GM04504 (cell line): ENCODE measurements at regions not wholly inside any gene's neighbourhood (a gene's known extent, or its start where the extent isn't known, plus 50 kb on each side); places are given as distances from the start of the nearest gene placed in this dataset.
"Not testable (repeated sequence)": the region's sequence is repeated elsewhere in the genome, so short reads cannot be mapped to it uniquely, and the experiment has no call there.

Experiments
- DNase-seq: peaks from one replicate; pipeline ENCODE4 v3.0.0-alpha.2; 2012; ENCODE audit warnings: low read depth

DNA sequence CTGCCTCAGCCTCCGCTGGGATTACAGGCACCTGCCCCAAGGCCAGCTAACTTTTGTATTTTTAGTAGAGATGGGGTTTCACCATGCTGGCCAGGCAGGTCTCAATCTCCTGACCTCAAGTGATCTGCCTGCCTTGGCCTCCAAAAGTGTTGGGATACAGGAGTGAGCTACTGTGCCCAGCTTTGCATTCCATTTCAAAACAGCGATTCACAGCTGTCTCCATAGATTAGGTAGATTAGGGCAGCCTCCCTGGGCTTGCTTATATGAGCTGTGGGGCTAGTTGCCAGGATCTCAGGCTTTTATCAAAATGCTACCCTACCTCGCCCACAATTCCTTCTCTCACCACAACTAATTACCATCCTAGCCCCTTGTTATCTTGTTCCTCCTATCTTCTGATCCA lies 176.4 kb upstream of the ZKSCAN2 start:
- DNase-seq, result no peak

DNA sequence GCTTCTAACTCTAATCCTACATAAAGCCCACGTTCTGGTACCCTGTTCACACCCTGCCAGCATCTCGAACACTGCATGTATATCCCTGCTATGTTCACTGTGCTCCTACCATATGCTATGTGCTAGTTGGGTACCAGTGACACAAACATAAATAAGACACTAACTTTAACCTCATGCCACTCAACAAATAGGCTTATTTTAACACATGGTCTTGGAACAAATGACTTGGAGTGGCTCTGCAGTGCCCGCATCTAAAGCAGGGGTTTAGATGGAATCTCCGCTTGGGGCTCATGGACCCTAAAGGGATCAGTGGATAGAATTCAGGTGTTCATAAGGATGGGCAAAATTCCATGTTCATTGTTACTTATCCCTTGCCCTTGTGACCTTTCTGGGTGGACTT lies 175.7 kb upstream of the ZKSCAN2 start:
- DNase-seq, result no peak

DNA sequence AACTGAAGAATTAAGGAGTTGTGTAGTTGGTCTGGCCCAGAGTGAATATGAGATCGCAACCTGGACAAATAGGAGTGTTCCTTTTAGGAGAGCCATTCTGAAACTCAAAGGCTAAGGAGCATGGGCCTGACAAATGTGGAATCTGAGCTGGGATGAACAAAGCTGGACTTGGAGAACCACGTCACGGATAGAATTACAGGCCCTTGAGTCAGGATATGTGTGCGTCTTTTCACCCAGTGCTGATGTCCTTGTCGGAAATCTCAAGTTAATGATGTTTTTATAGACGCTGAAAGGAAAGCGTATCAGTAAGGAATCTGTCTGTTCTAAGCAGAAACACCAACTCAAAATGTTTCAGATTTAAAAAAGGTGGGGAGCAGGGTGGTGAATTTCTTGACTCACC lies 173.8 kb upstream of the ZKSCAN2 start:
- no peak for DNase-seq

DNA sequence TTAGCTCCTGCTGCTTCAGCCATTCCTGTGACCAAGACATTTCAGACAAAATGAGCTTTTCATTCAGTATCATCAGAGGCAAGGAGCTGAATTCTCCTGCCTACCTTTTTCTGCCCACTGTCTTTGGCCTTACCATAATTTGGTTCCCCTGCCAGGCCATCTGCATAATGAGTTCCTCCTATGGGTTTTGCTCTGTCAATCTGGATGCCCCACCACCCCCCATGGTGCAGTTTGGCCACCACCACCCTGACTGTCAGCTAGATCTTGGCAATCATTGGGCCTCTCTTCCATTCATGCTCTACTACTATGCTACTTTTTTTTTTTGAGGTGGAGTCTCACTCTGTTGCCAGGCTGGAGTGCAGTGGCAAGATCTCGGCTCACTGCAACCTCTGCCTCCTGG lies 169.2 kb upstream of the ZKSCAN2 start:
- no peak for DNase-seq

DNA sequence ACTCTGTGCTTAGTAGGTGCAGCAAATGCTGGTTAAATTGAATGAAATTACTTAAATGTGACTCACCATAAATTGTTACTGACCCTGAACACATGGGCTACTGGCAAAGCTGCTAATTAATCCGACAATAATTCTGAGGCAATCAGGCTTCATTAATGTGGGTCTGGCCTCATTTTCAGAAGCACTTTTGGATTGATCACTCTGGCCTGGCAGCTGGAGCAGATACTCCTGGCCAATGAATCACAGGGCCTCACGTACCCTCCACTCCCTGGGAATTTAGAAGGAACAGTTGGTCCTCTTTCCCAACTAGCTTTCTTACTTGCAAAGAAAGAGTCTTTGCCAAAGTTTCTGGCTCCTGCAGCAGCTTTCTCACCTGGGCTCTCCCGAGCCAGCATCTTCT lies 162.0 kb upstream of the ZKSCAN2 start:
- DNase-seq, result no peak

DNA sequence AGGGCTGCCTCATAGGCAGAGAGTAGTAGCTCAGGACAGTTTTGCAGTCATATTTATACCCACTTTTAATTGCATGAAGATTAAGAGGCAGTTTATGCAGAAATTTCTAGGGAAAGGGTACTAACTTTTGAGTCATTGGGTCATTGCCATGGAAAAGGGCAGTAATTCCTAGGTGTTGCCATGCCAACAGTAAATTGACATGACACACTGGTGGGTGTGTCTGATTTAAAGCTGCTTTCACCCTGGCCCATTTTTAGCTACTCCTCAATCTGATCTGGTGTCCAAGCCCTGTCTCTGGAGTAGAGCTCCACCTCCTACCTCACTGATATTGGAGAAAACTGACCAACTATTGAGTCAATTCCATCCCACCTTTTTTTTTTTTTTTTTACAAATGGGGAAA lies 161.5 kb upstream of the ZKSCAN2 start:
- DNase-seq, result no peak

DNA sequence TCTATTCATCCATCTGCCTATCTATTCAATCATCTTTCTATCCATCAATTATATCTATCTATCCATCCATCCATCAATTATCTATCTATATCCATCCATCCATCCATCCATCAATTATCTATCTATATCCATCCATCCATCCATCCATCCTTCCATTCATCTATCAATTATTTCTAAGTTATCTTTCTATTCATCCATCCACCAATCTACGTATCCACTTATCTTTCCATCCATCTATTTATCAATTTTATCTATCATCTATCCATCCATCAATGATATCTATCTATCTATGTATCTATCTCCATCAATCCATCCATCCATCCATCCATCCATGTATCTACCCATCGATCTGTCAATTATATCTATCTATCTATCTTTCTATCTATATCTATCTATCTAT lies 158.4 kb upstream of the ZKSCAN2 start:
- no peak for DNase-seq

DNA sequence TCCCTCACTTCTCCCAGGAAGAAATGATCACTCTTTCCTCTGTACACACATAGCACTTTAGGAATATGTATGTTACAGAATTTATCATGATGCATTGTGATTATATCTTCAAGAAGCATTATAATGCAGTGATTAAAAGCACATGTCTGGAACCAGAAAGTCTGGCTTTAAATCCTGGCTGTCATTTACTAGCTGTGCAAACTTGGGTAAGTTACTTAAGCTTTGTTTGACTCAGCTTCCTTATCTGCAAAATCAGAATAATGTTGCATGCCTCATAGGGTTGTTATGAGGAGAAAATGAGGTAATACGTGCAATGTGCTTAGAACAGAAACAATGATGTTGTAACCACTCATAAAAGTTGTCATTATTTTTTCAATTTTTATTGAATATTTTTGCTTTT lies 156.3 kb upstream of the ZKSCAN2 start:
- DNase-seq, result no peak

DNA sequence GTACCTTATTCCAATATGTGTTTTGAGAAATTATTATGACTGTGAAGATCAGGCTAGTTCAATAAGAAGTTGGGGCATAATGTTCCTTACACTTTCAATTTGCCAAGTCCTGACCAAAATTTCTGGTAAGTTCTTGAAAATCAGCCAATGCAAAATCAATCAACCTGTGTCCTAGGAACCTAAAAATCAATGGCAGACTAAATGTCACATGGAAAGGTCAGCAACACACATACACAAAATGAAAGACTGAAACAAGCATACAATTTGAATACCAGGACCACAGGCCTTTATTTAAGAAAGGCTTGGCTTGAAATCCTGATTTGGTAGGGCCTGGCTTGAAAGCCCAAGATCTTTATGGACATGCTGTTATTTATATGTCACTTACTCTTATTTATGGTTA lies 155.5 kb upstream of the ZKSCAN2 start:
- DNase-seq, result no peak

DNA sequence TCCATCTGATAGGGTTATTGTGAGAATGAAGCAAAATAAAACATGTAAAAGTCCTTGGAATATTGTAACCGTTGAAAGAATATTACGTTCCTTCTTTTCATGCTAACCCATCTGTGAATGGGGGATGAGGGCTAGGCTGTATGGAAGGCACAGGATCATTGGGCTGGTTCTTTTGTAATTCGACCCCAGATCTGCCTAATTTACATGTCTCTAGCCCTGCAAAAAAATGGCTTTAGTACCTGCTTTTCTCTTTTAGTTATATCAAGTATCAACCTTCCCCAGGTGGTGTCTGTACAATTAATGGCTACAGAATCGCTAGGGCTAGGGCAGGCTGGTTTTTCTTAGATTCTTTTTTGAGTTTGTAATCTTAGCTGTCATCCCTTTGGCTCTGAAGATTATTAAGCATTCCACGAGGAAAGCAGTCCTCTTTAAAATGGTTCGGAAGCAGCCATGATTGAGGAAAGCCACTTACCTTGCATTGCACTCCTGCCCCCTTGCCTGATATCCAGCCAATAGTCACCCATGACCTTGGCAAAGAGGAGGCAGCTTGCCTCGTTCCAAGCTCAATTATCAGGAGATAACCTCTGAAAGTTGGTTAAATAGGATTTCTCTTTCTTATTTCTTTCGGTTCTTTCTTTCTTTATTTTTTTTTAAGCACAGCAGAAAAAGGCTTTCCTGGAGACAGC lies 153.9 kb upstream of the ZKSCAN2 start:
- no peak for DNase-seq

DNA sequence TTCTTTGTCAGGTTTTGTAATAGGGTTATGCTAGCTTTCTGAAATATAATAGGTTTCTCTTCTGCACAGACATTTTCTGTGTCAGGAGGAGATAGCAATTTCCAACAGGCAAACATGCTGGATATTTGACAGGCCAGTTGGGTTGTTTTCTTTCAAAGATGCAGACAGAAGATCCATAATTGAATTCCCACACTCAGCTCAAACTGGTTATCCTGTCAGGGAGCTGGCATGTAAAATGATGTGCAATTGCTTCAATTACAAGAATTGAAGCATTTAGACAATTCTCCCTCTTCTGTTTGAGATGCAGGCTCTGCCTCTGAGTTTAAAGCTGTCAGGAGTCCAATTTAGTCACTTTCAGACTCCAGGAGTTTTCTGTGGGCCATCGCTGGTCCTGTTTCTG lies 146.2 kb upstream of the ZKSCAN2 start:
- DNase-seq, result no peak

DNA sequence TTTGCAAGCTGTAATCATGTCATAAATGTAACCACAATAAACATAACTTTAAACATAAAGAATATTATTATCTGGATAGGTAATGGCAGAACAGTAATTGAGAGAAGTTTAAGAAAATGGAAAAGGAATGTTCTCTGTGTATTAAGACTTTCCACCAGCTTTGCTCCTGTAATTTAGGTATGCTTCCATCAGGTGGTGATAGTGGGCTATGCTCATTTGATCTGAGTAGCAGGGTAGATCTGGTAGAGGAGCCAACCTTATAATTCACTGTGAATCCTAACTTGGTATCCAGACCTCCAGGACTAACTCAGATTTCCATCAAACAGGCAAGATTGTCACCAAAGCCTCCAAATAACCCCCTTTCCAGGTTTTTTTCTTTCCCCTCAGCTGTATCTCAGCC lies 137.9 kb upstream of the ZKSCAN2 start:
- no peak for DNase-seq

DNA sequence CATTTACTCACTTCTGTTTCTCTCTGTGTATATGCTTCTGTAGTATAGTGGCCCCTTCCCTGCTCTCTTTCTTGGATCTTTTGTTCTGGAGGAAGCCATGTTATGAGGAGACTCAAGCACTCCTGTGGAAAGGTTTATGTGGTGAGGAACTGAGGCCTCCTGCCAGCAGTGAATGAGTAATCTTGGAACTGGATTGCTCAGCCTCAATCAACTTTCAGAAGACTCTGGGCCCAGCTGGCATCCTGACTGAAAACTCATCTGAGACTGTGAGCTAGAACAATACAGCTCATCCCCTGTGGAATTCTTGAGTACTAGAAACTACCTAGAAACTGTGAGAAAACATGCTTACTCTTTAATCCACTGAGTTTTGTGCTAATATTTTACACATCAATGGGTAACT lies 133.1 kb upstream of the ZKSCAN2 start:
- no peak for DNase-seq

DNA sequence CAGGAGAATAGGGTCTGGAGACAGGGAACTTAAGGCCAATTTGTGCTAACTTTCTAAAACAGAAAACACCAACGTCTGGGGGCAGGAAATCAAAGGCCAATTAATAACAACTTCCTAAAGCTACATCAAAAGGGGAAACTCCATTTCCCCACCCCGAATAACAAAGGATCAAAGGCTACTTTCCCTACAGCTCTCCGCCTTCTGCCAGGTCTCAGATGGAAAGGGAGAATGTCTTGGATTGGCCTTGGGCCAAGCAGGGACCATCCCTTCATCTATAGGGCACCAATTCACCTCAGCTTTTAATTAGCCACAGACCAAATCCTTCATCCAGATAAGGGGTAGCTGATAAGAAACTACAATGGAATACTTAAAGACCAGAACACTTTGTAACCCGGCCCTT lies 116.9 kb upstream of the ZKSCAN2 start:
- no peak for DNase-seq

DNA sequence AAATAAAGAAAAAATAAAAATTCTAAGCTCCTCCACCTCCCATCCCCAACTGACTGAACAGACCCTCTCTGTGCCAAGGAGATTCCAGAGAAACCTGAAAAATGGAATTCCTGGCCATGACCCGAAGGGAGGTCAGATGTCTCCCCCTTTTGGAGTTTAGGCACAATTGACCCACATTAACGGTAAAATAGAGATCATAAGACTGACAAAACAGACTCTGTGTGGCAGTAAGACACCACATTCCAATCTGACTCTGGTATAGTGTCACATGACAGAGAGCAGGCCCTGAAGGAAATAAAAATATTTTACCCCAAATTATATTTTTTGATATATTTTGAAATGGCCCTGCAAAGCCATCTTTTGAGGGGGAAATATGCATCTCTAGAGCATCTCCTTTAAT lies 115.1 kb upstream of the ZKSCAN2 start:
- no peak for DNase-seq

DNA sequence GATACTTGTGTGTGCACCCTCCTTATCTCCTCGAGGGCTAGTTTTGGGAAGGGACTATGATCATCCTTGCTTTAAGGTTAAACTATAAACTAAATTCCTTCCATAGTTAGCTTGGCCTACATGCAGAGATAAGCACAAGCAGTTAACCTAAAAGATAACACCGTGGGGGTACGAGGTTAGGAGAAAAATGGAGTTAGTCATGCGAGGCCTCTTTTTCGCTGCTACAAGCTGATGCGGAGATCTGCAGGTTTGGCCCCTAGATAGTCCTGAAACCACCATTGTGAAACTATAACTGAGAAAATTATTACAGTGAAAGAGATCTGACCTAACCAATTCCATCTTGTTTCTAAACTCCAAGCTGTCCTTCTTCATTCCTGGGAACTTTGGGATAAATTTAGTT lies 113.7 kb upstream of the ZKSCAN2 start:
- no peak for DNase-seq

DNA sequence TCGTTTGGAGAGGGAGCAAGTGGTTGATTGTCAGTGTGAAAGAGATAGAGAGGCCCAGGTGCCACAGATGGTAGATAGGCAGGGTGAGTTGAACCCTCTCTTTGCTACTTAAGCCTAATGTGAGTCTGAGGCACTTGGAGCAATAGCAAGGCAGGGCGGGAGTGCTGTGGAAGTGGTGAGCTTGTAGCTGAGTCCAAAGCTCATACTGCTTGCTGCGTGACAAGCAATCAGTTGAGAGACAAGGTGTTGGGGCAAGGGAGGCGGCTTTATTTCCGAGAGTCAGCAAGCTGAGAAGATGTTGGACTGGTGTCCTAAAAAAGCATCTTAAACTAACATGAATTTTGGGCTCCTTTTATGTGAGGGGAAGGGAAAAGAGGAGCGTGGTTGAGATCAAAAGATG lies 112.9 kb upstream of the ZKSCAN2 start:
- no peak for DNase-seq

DNA sequence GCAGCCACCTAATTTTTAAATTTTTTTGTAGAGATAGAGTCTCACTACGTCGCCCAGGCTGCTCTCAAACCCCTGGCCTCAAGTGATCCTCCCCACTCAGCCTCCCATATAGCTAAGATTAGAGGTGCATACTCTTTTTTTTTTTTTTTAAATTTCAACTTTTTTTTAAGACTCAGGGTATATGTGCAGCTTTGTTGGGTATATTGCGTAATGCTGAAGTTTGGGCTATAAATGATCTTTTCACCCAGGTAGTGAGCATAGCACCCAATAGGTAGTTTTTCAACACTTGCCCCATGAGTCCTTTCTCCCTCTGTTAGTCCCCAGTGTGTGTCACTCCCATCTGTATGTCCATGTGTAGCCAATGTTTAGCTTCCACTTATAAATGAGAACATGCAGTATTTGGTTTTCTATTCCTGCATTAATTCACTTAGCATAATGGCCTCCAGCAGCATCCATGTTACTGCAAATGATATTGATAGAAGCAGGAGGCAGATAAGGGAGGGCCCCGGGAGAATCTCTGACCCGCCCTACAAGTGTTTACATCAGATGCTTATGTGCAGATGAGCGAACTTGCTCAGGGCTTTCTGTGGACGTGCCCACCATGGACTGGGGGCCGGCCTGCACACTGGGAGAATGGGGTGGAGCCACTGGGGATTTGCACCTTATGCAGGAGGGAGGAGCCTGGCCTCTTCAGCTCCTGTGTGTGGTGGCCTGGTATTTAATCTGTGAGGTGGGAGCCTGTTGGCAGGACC lies 110.3 kb upstream of the ZKSCAN2 start:
- DNase-seq, result no peak

DNA sequence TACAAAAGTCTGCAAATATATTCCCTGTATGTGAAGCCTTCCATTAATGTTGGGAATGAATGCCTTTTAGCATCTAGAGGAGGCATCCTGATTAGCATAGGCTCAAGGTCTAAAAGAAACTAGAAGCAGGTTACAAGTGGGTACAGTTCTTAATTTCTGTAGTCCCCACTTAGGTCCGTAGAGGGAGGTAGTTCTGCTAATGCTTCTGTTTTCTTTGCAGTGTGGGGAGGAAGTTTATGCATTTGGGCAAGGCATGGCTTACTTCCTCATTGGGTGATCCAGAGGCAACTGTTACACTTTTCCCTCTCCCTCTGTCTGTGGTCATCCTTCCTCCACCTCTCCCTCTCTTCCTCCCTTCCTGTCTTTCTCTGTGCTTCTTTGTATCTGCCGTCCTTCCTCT lies 108.4 kb upstream of the ZKSCAN2 start:
- DNase-seq, result no peak

DNA sequence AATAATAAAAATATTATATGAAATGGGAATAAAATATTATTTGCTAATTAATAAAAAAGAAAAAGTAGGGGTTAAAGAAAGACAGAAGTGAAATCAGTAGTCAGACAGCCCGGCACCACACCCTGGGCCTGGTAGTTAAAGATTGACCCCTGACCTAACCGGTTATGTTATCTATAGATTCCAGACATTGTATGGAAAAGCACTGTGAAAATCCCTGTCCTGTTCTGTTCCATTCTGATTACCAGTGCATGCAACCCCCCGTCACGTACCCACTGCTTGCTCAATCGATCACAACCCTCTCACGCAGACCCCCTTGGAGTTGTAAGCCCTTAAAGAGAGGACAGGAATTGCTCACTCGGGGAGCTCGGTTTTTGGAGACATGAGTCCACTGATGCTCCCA lies 101.9 kb upstream of the ZKSCAN2 start:
- DNase-seq, result not testable (repeated sequence)

DNA sequence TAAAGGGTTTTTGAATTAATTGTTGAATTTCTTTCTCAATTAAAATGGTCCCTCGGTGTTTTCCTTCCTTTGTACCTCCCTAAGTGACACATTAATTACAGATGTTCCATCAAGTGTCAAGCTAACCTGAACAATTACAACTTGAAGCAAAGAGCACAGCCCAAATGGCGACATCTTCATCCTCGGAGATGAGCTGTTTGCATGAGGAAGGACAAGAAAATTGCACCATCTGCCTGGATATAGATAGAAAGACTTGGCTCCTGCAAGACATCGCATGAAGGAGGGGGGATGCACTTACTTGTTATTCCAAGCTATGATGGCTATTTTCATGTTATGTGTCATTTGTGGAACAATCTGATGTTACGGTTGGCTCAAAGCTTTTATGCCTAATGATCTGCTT lies 86.4 kb upstream of the ZKSCAN2 start:
- no peak for DNase-seq

DNA sequence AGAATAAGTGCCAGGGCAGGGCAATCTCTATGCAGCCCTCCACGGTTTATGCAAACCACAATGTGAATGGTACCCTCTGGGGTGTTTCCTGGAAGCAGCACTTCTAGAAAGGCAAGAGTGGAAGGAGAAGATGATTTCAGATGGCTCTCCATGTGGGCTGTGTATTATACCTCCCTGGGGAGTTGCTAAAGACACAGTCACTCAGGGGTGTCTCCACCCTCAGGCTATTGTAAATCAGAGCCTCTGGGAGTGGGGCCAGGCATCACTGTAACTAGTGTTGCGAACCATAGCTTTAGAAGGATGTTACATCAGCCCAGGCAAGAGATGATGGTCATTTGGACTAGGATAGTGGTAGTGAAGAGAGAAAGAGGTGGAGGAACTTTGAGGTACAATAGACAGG lies 83.3 kb upstream of the ZKSCAN2 start:
- no peak for DNase-seq

DNA sequence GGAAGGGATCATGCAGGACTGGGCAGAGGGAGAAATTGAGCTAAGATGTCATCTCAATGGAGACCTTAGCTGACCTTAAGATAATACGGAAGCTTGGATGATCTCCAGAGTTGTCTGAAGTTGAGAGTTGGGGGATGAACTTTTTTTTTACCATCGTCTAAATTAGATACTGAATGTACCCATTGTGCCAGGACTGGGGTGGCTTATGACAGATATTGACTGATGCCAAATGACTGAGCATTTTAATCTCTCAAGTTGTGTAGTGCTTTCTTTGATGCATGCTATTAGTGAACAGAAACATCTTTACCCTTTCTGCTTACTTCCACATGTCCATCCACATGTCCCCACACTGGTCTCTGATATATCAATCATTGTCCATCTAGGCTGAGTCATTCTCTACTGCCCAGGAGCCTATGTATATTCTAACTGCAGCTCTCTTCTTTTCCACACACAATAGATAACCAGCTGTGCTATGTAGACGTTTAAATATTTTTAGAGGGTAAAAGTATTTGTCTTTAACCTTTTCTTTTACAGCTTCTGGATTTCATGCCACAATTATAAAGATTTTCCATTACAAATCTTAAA lies 60.2 kb upstream of the ZKSCAN2 start:
- no peak for DNase-seq

DNA sequence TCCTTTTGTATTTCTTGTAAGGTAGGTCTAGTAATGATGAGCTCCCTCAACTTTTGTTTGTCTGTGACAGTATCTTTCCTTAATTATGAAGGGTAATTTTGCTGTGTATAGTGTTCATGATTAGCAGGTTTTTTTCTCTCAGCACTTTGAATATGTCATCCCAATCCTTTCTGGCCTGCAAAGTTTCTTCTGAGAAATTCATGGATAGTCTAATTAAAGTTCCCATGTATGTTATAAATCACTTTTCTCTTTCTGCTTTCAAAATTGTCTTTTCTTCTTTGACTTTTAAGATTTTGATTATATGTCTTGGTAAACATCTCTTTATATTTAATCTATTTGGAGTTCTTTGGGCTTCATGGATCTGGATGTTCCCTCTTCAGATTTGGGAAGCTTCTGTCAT lies 54.3 kb upstream of the ZKSCAN2 start:
- no peak for DNase-seq
